ENCODE measurements at regions not wholly inside any gene's neighbourhood (a gene's known extent, or its start where the extent isn't known, plus 50 kb on each side); places are given as distances from the start of the nearest gene placed in this dataset.

GRCh38 chr20:2210646-2211552 is 84.9 kb upstream of the TGM3 start:
- no peak for TF ChIP-seq CTCF (IDR thresholded peaks at IDR 0.05; ENCODE audit: low read length)
- no peak for TF ChIP-seq EZH2 (optimal IDR thresholded peaks at IDR 0.05; ENCODE audit: low read depth, low read length)
- no peak for TF ChIP-seq EZH2phosphoT487 (IDR thresholded peaks at IDR 0.05; ENCODE audit: low read length)
